ENCODE measurements at regions not wholly inside any gene's neighbourhood (a gene's known extent, or its start where the extent isn't known, plus 50 kb on each side); places are given as distances from the start of the nearest gene placed in this dataset.
"Not testable (repeated sequence)": the region's sequence is repeated elsewhere in the genome, so short reads cannot be mapped to it uniquely, and the experiment has no call there.

- DNase-seq (ENCODE audit: low read depth) = no peak
Measured at GRCh38 chr3:14252321-14253021, 73.9 kb downstream of the LSM3 start.

GRCh38 chr3:14253022-14253706, 74.5 kb downstream of the LSM3 start:
- no peak for DNase-seq (ENCODE audit: low read depth)

DNA sequence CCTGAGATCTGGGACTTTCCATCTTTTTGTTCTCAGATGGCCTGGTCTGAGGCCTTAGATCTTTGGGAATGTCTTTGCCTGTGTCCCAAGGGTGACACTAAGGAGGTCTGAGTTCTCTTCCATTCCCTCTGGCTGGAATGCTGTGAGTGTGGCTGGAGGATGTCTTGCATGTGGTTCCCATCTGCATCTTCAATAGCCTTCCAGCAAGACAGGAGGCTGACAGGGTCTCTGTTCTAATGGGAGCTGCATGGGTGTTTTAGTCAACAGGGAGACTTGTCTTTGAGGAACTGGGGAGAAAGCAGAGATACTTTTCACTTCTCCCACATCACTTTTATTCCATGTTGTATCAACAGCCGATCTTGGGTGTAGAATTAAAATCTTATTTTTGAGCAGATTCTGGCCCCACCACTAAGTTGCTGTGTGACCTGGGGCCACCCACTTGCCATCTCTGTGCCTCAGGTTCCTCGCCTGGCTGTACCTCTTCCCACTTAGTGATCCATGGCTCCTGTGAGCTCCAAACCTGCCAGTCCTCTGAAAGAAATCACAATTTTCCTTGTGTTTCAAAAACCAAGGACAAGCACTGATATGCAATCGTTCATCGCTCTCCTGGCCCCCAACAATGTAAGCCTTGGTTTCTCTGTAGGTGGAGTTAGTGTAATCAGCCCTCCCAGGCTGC, 75.2 kb downstream of the LSM3 start:
- DNase-seq (ENCODE audit: low read depth) = no peak

- DNase-seq (ENCODE audit: low read depth) = no peak
Measured at GRCh38 chr3:14254812-14255702, 76.4 kb downstream of the LSM3 start.

GRCh38 chr3:14256046-14256445, 77.4 kb downstream of the LSM3 start:
- DNase-seq (ENCODE audit: low read depth) = no peak

- DNase-seq (ENCODE audit: low read depth) = no peak
Measured at GRCh38 chr3:14256561-14257342, 78.1 kb downstream of the LSM3 start.

DNA sequence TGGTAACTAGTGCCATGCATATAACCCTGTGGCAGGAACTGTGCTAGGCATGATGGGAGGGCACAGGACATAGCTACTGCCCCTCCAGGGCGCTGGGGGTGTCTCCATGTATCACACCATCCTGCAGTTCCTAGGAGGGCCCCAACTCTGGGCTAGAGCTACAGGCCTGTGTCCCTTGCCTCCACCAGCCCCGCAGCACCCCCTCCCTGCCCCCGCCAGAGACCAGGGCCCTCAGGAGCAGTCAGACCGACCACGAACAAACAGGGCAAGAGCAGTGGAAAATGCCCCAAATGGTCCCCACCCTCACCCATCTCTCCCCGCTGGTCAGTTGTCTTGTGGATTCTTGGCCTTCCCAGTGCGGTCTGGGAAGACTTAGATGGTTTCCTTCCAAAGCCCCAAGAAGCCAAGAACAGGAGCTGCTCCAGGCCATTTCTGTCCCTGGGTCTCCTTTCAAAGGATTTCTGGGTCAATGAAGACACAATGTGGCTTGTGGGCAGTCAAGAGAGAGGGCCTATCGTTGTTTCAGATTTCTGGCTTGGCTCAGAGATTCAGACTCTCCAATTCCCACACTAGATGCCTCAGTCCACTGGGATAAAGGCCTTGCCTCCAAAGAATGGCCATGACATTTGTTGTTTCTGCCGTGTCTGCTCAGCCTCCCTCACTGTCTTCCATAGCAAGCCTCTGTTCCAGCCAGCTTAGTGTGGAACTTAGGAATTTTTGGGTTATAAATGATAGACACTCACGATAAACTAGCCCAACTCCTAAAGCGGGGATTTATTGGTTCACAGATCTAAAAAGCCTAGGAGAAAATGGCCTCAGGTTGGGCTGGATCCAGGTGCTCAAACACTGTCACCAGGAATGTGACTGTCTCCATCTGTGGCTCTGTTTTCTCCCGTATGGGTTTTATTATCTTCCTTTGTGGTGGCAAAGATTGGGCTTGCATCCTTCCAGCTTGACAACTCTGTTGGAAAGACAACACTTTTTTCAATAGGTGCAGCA, 80.6 kb downstream of the LSM3 start:
- no peak for DNase-seq (ENCODE audit: low read depth)

DNA sequence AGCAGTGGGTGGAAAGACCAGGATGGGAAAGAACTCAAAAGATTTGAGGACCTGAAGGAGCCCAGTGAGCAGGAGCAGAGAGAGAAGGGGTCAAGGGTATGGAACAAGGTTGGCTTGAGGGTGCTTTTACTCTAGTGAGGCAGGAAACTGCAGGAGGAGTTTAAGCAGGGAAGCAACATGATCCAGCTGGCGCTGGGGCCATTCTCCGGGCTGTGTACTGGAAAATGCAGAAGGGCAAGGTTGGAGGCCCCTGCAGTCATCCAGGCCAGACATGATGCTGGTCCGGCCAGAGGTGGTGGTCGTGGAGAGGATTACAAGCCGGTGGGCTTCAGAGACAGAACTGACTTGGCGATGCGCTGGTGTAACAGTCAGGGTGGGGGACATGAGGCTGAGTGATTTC, 81.8 kb downstream of the LSM3 start:
- DNase-seq (ENCODE audit: low read depth) = no peak

GRCh38 chr3:14261229-14261628, 82.6 kb downstream of the LSM3 start:
- DNase-seq (ENCODE audit: low read depth) = peak; percentile 74

DNA sequence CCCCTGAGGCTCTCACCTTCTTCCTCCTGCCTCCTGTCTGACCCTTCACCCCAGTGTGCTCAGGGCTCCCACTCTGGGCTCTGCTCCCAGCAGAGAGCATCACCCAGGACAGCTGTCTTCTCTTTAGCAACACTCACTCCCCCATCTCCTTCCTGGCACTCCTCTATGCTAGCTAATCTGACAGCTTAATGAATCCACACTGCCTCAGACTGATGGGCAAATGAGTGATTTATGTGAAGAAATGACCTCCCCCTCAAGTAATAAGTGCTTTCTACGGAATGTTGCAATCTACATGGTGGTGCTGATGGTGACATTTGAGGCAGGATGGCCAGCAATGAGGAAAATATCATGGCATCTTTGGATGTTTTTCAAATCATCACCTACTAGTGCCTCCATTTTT, 83.6 kb downstream of the LSM3 start:
- DNase-seq (ENCODE audit: low read depth) = no peak

DNA sequence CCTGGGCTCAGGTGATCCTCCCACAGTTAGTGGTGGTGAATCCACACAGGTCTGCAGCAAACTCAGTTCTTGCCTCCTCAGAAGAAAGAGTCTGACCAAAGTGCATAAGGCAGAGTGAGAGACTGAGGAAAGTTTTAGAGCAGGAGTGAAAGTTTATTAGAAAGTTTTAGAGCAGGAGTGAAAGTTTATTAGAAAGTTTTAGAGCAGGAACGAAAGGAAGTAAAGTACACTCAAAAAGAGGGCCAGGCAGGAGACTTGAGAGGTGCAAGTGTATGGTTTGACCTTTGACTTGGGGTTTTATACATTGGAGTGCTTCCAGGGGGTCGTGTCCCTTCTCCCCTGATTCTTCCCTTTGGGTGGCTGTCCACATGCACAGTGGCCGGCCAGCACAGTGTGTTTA, 84.2 kb downstream of the LSM3 start:
- DNase-seq (ENCODE audit: low read depth) = no peak

DNA sequence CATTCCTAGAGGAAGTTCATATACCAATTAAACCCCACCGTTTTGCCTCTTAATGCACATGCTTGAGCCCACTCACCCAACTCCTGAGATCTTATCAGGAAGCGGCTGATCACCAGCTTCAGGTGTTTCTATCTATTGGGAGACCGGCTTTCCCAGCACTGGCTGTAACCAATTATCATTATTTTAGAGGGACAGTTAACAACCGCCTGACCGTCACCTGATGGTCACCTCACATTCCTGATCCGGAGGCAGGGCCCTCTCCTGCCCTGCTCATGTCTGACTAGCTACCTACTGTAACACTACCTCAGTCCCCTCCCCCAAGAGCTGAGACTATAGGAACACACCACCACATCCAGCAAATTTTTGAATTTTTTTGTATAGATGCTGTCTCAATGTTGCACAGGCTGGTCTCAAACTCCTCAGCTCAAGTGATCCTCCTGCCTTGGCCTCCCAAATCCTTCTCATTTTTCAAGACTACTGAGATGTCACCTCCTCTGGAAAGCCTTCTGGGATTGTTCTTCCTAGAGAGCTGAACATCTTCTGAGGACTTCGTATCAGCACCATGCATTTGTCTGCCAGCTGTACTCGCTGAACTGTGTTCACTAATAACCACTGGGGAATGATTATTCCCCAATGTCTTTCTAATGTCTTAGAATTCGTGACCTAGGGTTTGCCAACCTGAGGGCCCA, 84.8 kb downstream of the LSM3 start:
- no peak for DNase-seq (ENCODE audit: low read depth)

DNA sequence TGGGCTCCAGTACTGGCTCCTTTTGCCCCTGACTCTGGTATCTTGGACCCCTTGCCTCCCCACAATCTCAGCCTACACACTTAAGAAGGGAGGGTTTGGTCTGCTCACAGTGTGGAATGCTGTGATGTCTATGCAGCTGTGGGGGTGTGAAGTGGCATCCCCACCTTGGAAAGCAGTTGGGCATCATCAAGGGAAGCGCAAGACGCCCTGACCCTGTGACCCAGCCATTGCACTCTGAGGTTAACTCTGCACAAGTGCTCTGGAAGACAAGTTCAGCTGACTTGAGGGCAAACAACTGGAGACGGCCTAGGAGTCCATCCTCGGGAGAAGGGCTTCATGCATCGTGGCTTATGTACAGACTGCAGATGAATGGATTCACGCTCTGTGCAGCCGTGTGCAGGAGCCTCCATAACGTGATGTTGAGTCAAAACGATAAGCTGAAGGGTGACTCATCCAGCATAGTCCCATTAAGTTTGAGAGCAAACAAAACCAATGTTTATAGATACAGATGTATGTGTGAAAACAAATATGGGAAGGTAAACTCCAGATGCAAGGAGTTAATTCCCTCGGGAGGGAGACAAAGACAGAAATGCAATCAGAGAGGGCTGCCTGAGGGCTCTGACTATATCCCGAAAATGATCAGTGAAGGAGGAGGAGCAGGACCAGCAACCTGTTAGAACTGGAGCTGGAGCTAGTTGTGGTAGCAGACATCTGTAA, 86.8 kb downstream of the LSM3 start:
- peak; percentile 57 for DNase-seq (ENCODE audit: low read depth)

GRCh38 chr3:14266361-14266760, 87.7 kb downstream of the LSM3 start:
- peak; percentile 67 for DNase-seq (ENCODE audit: low read depth)

DNA sequence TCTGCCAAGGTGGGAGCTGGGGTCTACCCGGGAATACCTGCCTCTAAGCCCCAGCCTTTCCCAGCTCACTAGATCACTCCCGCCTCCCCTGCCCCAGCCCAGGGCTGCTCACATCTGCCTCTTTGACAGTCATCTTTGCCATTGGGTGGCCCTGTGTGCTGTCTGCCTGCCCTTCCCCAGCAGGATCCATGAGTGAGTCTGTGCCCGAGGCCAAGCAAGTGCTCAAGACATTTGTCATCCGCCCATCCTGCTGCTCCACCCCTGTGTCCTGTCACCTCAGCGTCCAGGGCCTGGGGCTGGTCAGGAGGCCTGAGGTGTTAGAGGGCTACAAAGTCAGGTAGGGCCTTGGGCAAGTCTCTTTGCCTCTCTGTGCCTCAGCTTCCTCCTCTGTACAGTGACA, 89.4 kb downstream of the LSM3 start:
- DNase-seq (ENCODE audit: low read depth) = no peak

DNA sequence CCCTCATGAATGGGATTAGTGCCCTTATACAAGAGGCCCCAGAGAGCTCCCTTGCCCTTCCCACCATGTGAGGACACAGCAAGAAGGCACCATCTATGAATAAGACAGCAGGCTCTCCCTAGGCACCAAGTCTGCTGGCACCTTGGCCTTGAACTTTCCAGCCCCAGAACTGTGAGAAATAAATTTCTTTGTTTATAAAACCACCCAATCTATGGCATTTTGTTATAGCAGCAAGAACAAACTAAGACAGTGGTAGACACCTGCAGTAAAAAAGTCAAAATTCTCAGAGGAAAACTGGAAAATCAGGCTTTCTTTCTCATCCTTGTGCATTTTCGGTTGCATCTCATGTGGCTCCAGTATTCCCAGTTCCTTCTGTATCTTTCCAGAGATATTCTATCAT, 90.3 kb downstream of the LSM3 start:
- no peak for DNase-seq (ENCODE audit: low read depth)

- not testable (repeated sequence) for DNase-seq (ENCODE audit: low read depth)
Measured at GRCh38 chr3:14272041-14272958, 93.7 kb downstream of the LSM3 start.

Data from Daoy (cell line).